H54 (cell line): ENCODE measurements at regions not wholly inside any gene's neighbourhood (a gene's known extent, or its start where the extent isn't known, plus 50 kb on each side); places are given as distances from the start of the nearest gene placed in this dataset.

Experiments used
- DNase-seq: peaks from one replicate; pipeline ENCODE4 v3.0.0; 2011; ENCODE audit warnings: low spot score, mixed read lengths; ENCODE audit not compliant: insufficient read length
- FAIRE-seq: peaks from 3 replicates; lab custom pipeline; 2011; peaks lifted over from hg19 to GRCh38; lab: Jason Lieb, UNC
- POLR2A ChIP-seq: IDR thresholded peaks from 2 replicates; pipeline ENCODE4 v1.6.1; 2011; ENCODE audit warnings: low read depth, mild to moderate bottlenecking, low read length

DNA sequence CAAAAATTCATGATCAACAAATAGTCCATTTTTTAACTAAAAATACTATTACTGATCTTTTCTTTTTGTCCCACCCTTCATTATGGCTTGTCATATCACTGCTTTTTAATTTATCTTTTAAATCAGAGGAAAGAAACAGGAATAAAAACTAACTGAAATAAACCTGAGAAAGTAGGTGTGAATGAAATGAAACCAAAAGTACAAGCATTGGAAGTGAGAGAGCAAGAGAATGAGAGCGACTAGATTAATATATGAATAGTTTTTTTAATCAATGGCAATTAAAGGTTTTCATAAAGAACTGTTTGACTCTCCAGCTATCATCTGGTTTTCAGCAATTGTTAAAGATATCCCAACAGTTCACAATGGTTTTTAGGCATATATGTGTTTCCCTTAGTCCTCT is 137.8 kb downstream of the SPAG6 start:
- no peak for FAIRE-seq
- no peak for DNase-seq
- TF ChIP-seq POLR2A: no peak
